Naive thymus-derived CD4-positive, alpha-beta T cell (primary cell): ENCODE measurements at regions not wholly inside any gene's neighbourhood (a gene's known extent, or its start where the extent isn't known, plus 50 kb on each side); places are given as distances from the start of the nearest gene placed in this dataset.
"Not testable (repeated sequence)": the region's sequence is repeated elsewhere in the genome, so short reads cannot be mapped to it uniquely, and the experiment has no call there.

Experiments
- ATAC-seq: fragments of 150-1000 bp; cut with Tn5 transposase; 2 replicates; pipeline ENCODE4 v1.10.0; 2021; ENCODE audit warnings: mild to moderate bottlenecking, moderate library complexity
- CTCF ChIA-PET: fragments of 350-600 bp; sonication (Branson Sonifier 250); formaldehyde crosslinking; loops from one replicate; lab custom pipeline; 2021; ENCODE audit warnings: antibody characterized with exemption; lab: Charles Lee
- POLR2A ChIA-PET: fragments of 350-600 bp; sonication (Branson Sonifier 250); formaldehyde crosslinking; loops from one replicate; lab custom pipeline; 2021; ENCODE audit warnings: antibody characterized with exemption, inconsistent platforms; lab: Charles Lee
- DNase-seq, 9 donors: peaks; one replicate each; pipeline versions ENCODE4 v3.0.0 to v3.0.0-alpha.2; 2020 to 2022; ENCODE audit warnings: mixed read lengths in 1 of 9
- H3K27ac ChIP-seq: one replicate; pipeline ENCODE4 v1.7.0; 2013; ENCODE audit warnings: mild to moderate bottlenecking, low read depth, low read length, moderate library complexity
- H3K27me3 ChIP-seq, 2 donors: one replicate each; pipeline ENCODE4 v1.7.0; 2013; ENCODE audit warnings: low read length in 2 of 2, mild to moderate bottlenecking in 2 of 2, moderate library complexity in 2 of 2; ENCODE audit not compliant: control insufficient read depth in 2 of 2, insufficient read depth in 2 of 2
- H3K36me3 ChIP-seq, 3 experiments: 1 replicate in 2 of 3; 2 replicates in 1 of 3; pipeline ENCODE4 v1.7.0; 2013; ENCODE audit warnings: low read length in 3 of 3, mild to moderate bottlenecking in 3 of 3, moderate library complexity in 1 of 3; ENCODE audit not compliant: insufficient read depth in 3 of 3, control insufficient read depth in 2 of 3
- H3K4me1 ChIP-seq, 2 donors: one replicate each; pipeline ENCODE4 v1.7.0; 2013; ENCODE audit warnings: low read length in 2 of 2, mild to moderate bottlenecking in 2 of 2, moderate library complexity in 1 of 2; ENCODE audit not compliant: control insufficient read depth in 2 of 2, insufficient read depth in 2 of 2
- H3K4me3 ChIP-seq: 2 replicates; pipeline ENCODE4 v1.7.0; 2013; ENCODE audit warnings: mild to moderate bottlenecking, low read length
- H3K9me3 ChIP-seq, 3 experiments: 1 replicate in 2 of 3; 2 replicates in 1 of 3; pipeline ENCODE4 v1.7.0; 2013; ENCODE audit warnings: low read length in 3 of 3; ENCODE audit not compliant: control insufficient read depth in 2 of 3
- H3K27ac Mint-ChIP-seq, 9 donors: one replicate each; pipeline ENCODE4 v1.8.0; 2020 to 2022; ENCODE audit warnings: mixed read lengths in 9 of 9, mild to moderate bottlenecking in 8 of 9, moderate library complexity in 5 of 9, inconsistent platforms in 2 of 9
- H3K27me3 Mint-ChIP-seq, 5 donors: one replicate each; pipeline ENCODE4 v1.8.0; 2021 to 2022; ENCODE audit warnings: mixed read lengths in 5 of 5, mild to moderate bottlenecking in 1 of 5
- H3K36me3 Mint-ChIP-seq, 5 donors: one replicate each; pipeline ENCODE4 v1.8.0; 2020 to 2022; ENCODE audit warnings: mixed read lengths in 5 of 5, mild to moderate bottlenecking in 3 of 5, inconsistent platforms in 1 of 5
- H3K4me1 Mint-ChIP-seq, 7 donors: one replicate each; pipeline ENCODE4 v1.8.0; 2020 to 2022; ENCODE audit warnings: mixed read lengths in 7 of 7, mild to moderate bottlenecking in 3 of 7, inconsistent platforms in 1 of 7
- H3K4me3 Mint-ChIP-seq, 10 donors: one replicate each; pipeline ENCODE4 v1.8.0; 2020 to 2022; ENCODE audit warnings: mild to moderate bottlenecking in 10 of 10, mixed read lengths in 10 of 10, moderate library complexity in 6 of 10, inconsistent platforms in 2 of 10
- H3K9me3 Mint-ChIP-seq, 11 donors: one replicate each; pipeline ENCODE4 v1.8.0; 2020 to 2022; ENCODE audit warnings: mixed read lengths in 11 of 11, mild to moderate bottlenecking in 4 of 11, inconsistent platforms in 1 of 11, moderate library complexity in 1 of 11
- intact Hi-C, 2 donors: fragments of 100-400 bp; cut with micrococcal nuclease; formaldehyde crosslinking; loops; one replicate each; pipeline ENCODE4 v1.15.1; 2023

DNA sequence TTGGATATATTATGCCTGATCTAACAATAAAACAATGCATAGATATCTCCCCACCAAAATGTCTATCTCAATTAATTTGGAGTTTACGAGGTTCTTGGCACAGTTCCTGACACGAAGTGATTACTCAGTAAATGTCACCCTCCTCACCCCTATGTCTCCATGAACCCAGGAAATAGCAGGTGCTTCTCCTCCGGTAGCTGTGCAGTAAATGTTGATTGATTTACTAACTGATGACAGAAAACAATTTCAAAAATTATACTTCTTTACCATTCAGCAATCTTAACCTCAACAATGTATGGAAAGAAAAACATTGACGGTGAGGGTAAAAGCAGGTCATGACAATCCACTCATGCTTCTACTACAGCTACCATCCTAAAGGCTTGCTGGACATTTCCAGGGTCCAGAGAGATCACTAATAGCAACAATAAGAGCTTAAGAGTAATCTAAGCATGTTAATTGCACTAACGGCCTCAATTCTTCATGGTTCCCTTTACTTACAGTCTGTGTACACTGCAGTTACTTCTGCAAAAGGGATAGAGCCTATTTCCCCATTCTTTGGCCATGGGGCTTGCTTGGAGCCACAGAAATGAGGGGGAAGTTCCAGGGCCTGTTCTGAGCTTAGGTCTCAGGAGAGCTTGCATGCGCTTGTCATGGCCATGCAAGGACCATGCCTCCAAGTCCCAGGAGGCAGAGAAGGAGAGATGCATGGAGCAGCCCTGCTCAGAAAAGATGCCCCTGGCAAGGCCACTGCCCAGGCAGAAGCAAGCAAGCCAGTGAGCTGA is 222.6 kb downstream of the ATP6V0E2 start:
- ATAC-seq, result peak; percentile 74
- H3K36me3 Mint-ChIP-seq, H3K27ac Mint-ChIP-seq, H3K27me3 Mint-ChIP-seq, DNase-seq, POLR2A ChIA-PET, intact Hi-C loops, H3K4me3 ChIP-seq, CTCF ChIA-PET, H3K9me3 Mint-ChIP-seq, H3K27me3 ChIP-seq, H3K4me1 Mint-ChIP-seq, H3K4me3 Mint-ChIP-seq, H3K9me3 ChIP-seq, H3K36me3 ChIP-seq, H3K27ac ChIP-seq, H3K4me1 ChIP-seq: not testable (repeated sequence)

DNA sequence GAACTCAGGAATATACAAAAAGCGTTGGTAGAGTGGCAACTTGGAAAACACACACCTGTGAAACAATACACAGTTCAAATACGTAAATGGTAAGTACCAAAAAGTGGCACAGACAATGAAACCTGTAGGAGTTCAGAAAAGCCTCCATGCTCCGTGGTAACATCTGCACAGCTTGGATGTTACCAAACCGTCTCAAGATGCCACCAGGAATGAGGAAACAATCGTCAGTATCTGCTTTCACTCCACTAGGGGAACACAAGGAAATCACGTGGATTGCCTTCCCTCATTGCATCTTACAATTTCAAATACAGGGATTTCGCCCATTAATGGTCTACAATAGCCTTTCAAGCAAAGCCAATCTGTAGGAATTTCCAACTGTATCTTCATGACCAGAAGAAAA is 224.6 kb upstream of the LRRC61 start:
- CTCF ChIA-PET, intact Hi-C loops, H3K4me3 ChIP-seq, H3K27me3 ChIP-seq, H3K4me1 Mint-ChIP-seq, H3K27me3 Mint-ChIP-seq, H3K36me3 ChIP-seq, H3K9me3 Mint-ChIP-seq, POLR2A ChIA-PET, H3K36me3 Mint-ChIP-seq, H3K27ac Mint-ChIP-seq, H3K4me1 ChIP-seq, DNase-seq, H3K27ac ChIP-seq, H3K4me3 Mint-ChIP-seq, H3K9me3 ChIP-seq, ATAC-seq: not testable (repeated sequence)

DNA sequence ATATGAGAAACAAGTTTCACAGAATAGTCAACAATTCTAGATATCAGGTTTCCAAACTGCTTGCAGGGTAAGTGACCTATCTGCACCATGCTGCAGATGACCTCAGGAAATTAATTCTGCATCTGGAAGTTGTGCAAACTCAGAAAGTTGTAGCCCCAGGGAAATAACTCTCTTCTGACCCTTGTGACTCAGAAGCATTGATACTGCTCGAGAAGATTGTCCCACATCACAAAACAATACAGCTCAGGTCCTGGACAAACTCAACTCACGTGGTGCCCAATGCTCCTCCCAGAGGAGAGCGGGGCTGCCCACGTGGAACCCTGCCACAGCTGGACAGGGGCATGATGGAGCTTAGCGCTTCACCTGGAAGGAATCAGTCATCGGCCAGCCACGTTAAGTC is 221.9 kb upstream of the LRRC61 start:
- H3K27me3 Mint-ChIP-seq, H3K27ac Mint-ChIP-seq, POLR2A ChIA-PET, CTCF ChIA-PET, ATAC-seq, DNase-seq, H3K9me3 Mint-ChIP-seq, intact Hi-C loops, H3K9me3 ChIP-seq, H3K4me1 Mint-ChIP-seq, H3K4me3 Mint-ChIP-seq, H3K27ac ChIP-seq, H3K4me3 ChIP-seq, H3K36me3 Mint-ChIP-seq, H3K27me3 ChIP-seq, H3K36me3 ChIP-seq, H3K4me1 ChIP-seq: not testable (repeated sequence)

DNA sequence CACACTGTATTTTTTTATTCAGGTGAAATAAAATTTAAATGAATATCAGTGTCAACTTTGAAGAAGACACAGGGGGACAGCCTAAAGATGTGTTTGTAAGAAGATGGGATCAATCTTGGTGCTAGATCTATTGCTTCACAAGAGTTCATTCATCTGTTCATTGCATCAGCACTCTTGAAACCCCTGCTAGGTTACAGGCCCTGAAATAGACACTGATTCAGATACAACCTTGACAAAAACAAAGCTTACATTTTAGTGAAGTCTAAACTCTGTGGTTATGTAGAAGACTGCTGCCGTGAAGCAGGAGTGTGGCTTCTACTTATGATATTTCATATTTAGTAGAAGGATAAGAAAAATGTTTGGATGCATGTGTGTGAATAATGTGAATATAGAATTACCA is 215.9 kb upstream of the LRRC61 start:
- intact Hi-C loops, H3K4me1 ChIP-seq, H3K4me3 ChIP-seq, H3K4me3 Mint-ChIP-seq, CTCF ChIA-PET, H3K27ac ChIP-seq, H3K36me3 ChIP-seq, H3K4me1 Mint-ChIP-seq, H3K27me3 Mint-ChIP-seq, H3K9me3 Mint-ChIP-seq, H3K27ac Mint-ChIP-seq, ATAC-seq, POLR2A ChIA-PET, DNase-seq, H3K36me3 Mint-ChIP-seq, H3K9me3 ChIP-seq, H3K27me3 ChIP-seq: not testable (repeated sequence)

- H3K36me3 ChIP-seq, H3K4me3 ChIP-seq, CTCF ChIA-PET, H3K27ac ChIP-seq, H3K4me1 Mint-ChIP-seq, H3K9me3 Mint-ChIP-seq, H3K36me3 Mint-ChIP-seq, H3K27ac Mint-ChIP-seq, H3K4me3 Mint-ChIP-seq, H3K27me3 ChIP-seq, H3K4me1 ChIP-seq, intact Hi-C loops, POLR2A ChIA-PET, H3K9me3 ChIP-seq: not testable (repeated sequence)
- ATAC-seq (peak; percentile 20), DNase-seq (peak in 1 of 9 donors; percentile 9)
- peaks cover 0 to 18% (median 0%) of the 10 kb centered on the region in 5 donors for H3K27me3 Mint-ChIP-seq
Observed at GRCh38 chr7:150110375-150110820, 212.8 kb upstream of the LRRC61 start.

DNA sequence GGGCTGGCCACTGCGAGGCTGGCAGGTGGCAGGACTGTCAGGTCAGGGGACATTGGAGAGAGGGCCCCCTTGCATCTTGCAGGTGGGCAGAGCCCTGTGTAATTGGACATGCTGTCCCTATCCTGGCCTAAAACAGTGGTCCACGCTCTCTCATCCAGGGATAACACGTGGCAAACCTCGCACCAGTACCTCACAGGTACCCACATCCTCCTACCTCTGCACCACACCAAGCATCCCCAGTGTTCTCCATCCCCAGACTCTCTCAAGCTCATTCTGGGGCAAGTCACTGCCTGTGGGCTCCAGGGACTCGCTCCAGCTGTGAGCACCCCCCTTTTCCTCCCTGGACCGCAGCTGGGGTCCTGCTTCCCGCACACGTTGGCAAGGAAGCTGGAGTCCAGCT is 212.3 kb upstream of the LRRC61 start:
- CTCF ChIA-PET, intact Hi-C loops: not testable (repeated sequence)

DNA sequence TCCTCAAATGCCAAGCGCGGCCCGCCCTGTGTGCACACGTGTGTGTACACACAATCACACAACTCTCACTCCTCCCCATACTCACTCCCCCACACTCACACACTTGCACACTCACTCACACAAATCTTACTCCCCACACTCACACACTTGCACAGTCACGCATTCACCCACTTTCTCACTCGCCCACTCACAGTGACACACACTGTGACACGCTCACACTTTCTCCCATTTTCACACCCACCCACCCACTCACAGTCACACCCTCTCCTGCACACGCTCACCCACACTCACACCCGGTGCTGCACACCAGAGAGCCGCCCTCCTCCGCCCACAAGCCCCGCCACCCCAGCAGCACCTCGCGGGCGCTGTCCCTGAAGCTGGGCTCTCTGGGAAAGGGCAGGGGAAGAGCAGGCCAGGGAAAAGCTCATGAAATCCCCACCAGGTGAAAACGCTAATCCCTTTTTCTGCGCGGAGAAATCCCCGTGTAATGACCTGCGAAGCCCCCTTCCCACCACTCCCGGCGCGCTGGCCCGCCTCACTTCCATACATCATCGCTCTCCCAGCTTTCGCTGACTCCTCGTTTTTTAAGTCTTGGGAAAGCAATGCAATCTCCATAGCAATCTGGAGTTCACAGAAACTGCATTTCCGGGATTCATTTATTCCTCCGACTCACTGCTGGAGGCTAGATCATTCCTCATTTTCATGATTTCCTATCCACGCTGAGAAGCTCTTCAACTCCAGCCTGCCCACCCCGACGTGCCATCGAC is 211.6 kb upstream of the LRRC61 start:
- POLR2A ChIA-PET, H3K36me3 ChIP-seq: not testable (repeated sequence)
- H3K27ac Mint-ChIP-seq, result peak overlapping the region in 1 of 9 donors; percentile 83

More for the DNA sequence above, 212.3 kb upstream of the LRRC61 start:
- H3K36me3 Mint-ChIP-seq, H3K27ac ChIP-seq, H3K27ac Mint-ChIP-seq, H3K9me3 ChIP-seq, H3K4me3 Mint-ChIP-seq, H3K36me3 ChIP-seq, H3K4me1 Mint-ChIP-seq, H3K9me3 Mint-ChIP-seq, H3K27me3 ChIP-seq, H3K4me1 ChIP-seq, POLR2A ChIA-PET, ATAC-seq, H3K4me3 ChIP-seq, DNase-seq: not testable (repeated sequence)
- H3K27me3 Mint-ChIP-seq, result peaks cover 0 to 19% (median 0%) of the 10 kb centered on the region in 5 donors

More for the DNA sequence above, 211.6 kb upstream of the LRRC61 start:
- H3K4me1 ChIP-seq, DNase-seq, H3K4me1 Mint-ChIP-seq, H3K27ac ChIP-seq, H3K36me3 Mint-ChIP-seq, ATAC-seq, H3K4me3 ChIP-seq, CTCF ChIA-PET, H3K9me3 Mint-ChIP-seq, H3K27me3 ChIP-seq, intact Hi-C loops, H3K4me3 Mint-ChIP-seq, H3K9me3 ChIP-seq: not testable (repeated sequence)
- H3K27me3 Mint-ChIP-seq, result peaks cover 0 to 19% (median 0%) of the 10 kb centered on the region in 5 donors
